ENCODE measurements at regions not wholly inside any gene's neighbourhood (a gene's known extent, or its start where the extent isn't known, plus 50 kb on each side); places are given as distances from the start of the nearest gene placed in this dataset.

DNA sequence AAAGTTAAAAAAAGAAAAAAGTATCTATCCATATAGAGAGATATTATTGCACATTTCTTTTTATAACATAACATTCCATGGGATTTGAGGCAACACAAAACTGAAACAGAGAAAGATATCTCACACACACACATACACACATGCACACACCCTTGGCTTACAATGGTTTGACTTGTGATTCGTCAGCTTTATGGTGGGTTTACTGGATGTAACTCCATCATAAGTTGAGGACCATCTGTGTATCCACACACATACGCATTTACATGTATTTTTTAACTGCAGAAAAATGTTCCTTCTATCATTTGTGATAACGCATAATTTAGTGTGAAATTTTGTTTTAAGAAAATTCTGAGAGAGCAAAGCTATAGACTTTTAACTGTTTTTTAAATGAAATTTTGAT, 74.2 kb upstream of the CDCA7L start:
- Histone ChIP-seq H2AFZ (ENCODE audit: low read length) (no peak overlapping the region), H3K14ac (ENCODE audit: insufficient read length) (no peak overlapping the region), H4K91ac (replicated peaks; ENCODE audit: insufficient read length, low read length) (no peak overlapping the region), H3K4ac (replicated peaks; ENCODE audit: insufficient read length, low read depth, low read length) (no peak overlapping the region), H3K79me1 (ENCODE audit: low read depth, low read length) (no peaks in the 10 kb centered on the region), H3K9ac (replicated peaks in 1 of 4; ENCODE audit: extremely low read depth in 1 of 4, low read depth in 3 of 4, low read length in 3 of 4) (no peak overlapping the region), H2BK5ac (ENCODE audit: low read depth, low read length) (no peak overlapping the region), H2BK15ac (ENCODE audit: low read length) (no peak overlapping the region), H2BK20ac (ENCODE audit: low read length) (no peak overlapping the region), H3K9me3 (ENCODE audit: insufficient read depth in 2 of 2, low read depth in 1 of 2, low read length in 1 of 2) (no peaks in the 10 kb centered on the region), H3K4me2 (ENCODE audit: insufficient read depth in 1 of 2, low read depth in 2 of 2, low read length in 2 of 2) (no peak overlapping the region), H2BK120ac (replicated peaks; ENCODE audit: low read depth, low read length) (no peak overlapping the region), H4K8ac (ENCODE audit: extremely low read depth, insufficient read depth, low read length) (no peak overlapping the region), H3K4me1 (replicated peaks in 1 of 4; ENCODE audit: control insufficient read depth in 3 of 4, insufficient read depth in 4 of 4, low read length in 3 of 4) (no peaks in the 10 kb centered on the region), H2AK5ac (ENCODE audit: low read depth, low read length) (no peak overlapping the region), H3K79me2 (ENCODE audit: control insufficient read depth in 1 of 2, insufficient read depth in 2 of 2, low read length in 2 of 2) (no peaks in the 10 kb centered on the region), H4K5ac (ENCODE audit: insufficient read length, low read depth, low read length) (no peak overlapping the region), H2BK12ac (ENCODE audit: low read depth, low read length) (no peak overlapping the region), H3K56ac (replicated peaks; ENCODE audit: insufficient read length, low read depth, low read length) (no peak overlapping the region), H3K18ac (ENCODE audit: extremely low read depth, low read length) (no peak overlapping the region), H3K23me2 (ENCODE audit: low read depth, low read length) (no peaks in the 10 kb centered on the region; the same call in 1 of the 2 replicates), H3K27ac (ENCODE audit: low read depth, low read length) (no peak overlapping the region), H3K4me3 (ENCODE audit: extremely low read depth in 1 of 4, insufficient read depth in 2 of 4, low read depth in 3 of 4, low read length in 4 of 4) (no peak overlapping the region), H4K20me1 (replicated peaks in 1 of 2; ENCODE audit: control insufficient read depth in 1 of 2, insufficient read depth in 2 of 2, low read length in 2 of 2) (no peaks in the 10 kb centered on the region), H3K36me3 (ENCODE audit: control insufficient read depth in 2 of 4, insufficient read depth in 4 of 4, low read length in 3 of 4) (no peaks in the 10 kb centered on the region), H3K27me3 (replicated peaks in 1 of 4; ENCODE audit: control insufficient read depth in 3 of 4, extremely low read depth in 1 of 4, insufficient read depth in 3 of 4, low read length in 3 of 4) (no peaks in the 10 kb centered on the region; a peak in 1 of 7 replicates), H3K23ac (ENCODE audit: insufficient read length) (no peak overlapping the region)
- POLR2A ChIA-PET (ENCODE audit: partially characterized antibody), result interaction anchor here (0.6 kb wide), 1 partner anchor 976 kb away, joined by 3 read pairs; no protein-coding TSS in a partner anchor
- no peak for DNase-seq (ENCODE audit: low read depth in 1 of 2, low spot score in 2 of 2)
- no peak for FAIRE-seq
- 89% methylated on average over 3 of the region's 3 CpGs; no CpG with 5 or more reads in 1 of the 2 experiments for WGBS, 2 experiments (ENCODE audit: extremely low coverage in 1 of 2, insufficient coverage in 1 of 2, insufficient read length in 1 of 2, insufficient replicate concordance in 2 of 2, low coverage in 1 of 2, low lambda C conversion rate in 2 of 2, missing lambda C conversion rate in 1 of 2)
- CTCF ChIA-PET (ENCODE audit: partially characterized antibody), result interaction anchor here (0.6 to 1.6 kb wide), 5 partner anchors 9 to 55 kb away, joined by 3 to 4 read pairs (median 3); no protein-coding TSS in a partner anchor
- TF ChIP-seq ATF3 (IDR thresholded peaks at IDR 0.05; ENCODE audit: insufficient read depth, low read depth, low read length) (no peak), YY1 (IDR thresholded peaks at IDR 0.05; ENCODE audit: low read depth, low read length) (no peak), SP1 (IDR thresholded peaks at IDR 0.05; ENCODE audit: low read depth, low read length) (no peak), NANOG (IDR thresholded peaks at IDR 0.05; ENCODE audit: insufficient read depth, low read depth, low read length, poor library complexity, severe bottlenecking) (no peak), SP2 (IDR thresholded peaks at IDR 0.05; ENCODE audit: low read length) (no peak), RFX5 (IDR thresholded peaks at IDR 0.05; ENCODE audit: borderline replicate concordance, low read depth, low read length) (no peak), POU5F1 (IDR thresholded peaks at IDR 0.05; ENCODE audit: low read depth, low read length) (no peak), FOSL1 (IDR thresholded peaks at IDR 0.05; ENCODE audit: insufficient read depth, low read depth, low read length) (no peak), ASH2L (IDR thresholded peaks at IDR 0.05; ENCODE audit: low read length) (no peak), TAF1 (IDR thresholded peaks at IDR 0.05; ENCODE audit: low read depth, low read length) (no peak), SAP30 (IDR thresholded peaks at IDR 0.05; ENCODE audit: insufficient read depth, insufficient replicate concordance, low read length) (no peak), EP300 (IDR thresholded peaks at IDR 0.05; ENCODE audit: borderline replicate concordance in 1 of 2, low read depth in 2 of 2, low read length in 2 of 2) (no peak), KDM5A (IDR thresholded peaks at IDR 0.05; ENCODE audit: low read length) (no peak)

All from H1 (cell line).